ENCODE measurements at regions not wholly inside any gene's neighbourhood (a gene's known extent, or its start where the extent isn't known, plus 50 kb on each side); places are given as distances from the start of the nearest gene placed in this dataset.

DNA sequence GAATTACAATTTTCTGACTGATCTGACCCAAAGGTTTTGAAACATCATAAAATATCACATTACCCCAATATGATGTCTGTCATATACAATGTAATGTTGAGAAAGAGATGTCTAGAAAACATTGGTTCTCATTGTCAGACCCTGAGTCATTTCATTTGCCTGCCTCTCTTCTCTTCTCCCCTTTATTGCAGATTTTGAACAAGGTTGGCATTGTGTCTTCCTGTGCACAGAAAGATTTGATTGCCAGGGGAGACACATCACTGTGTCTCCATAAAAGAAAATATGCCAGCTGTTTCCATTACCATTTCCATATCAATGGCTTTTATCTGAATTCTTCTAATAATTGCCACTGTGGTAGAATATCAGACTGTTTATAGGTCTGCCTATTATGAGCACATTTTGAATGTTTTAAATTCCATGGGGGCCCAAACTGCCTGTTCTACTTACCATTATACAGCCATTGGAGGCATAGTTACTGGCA is 65.6 kb downstream of the IFI44 start:
- DNase-seq, result no peak
- intact Hi-C loops (cut with micrococcal nuclease), result no loop called here
- Mint-ChIP-seq H3K36me3 (no peaks in the 10 kb centered on the region), H3K4me1 (ENCODE audit: low read depth) (no peaks in the 10 kb centered on the region), H3K4me3 (no peak overlapping the region), H3K27ac (no peak overlapping the region), H3K9me3 (no peaks in the 10 kb centered on the region), H3K27me3 (no peaks in the 10 kb centered on the region)
- ChIA-PET POLR2A (no interaction called here), CTCF (interaction anchor here (1.7 kb wide), 1 partner anchor 98 kb away, joined by 4 read pairs; no protein-coding TSS in a partner anchor)

DNA sequence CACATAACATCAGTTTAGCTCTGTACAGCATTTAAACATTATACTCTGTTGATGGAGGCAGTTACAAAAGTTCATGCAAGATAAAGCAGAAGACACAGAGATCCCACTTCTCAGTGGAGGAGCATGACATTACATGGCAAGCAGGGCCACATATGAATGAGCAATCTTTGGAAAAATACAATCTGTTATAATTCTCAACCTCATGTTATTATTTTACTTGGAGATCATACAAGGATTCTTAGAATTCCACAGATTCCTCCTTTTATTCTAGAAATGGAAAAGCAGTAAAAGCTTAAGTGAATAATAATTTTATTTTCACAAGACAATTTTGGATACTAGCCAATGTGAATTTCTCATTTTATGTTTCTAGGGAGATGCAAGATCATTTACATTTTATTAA is 66.6 kb downstream of the IFI44 start:
- Mint-ChIP-seq H3K4me1 (ENCODE audit: low read depth) (no peaks in the 10 kb centered on the region), H3K4me3 (no peak overlapping the region), H3K36me3 (no peaks in the 10 kb centered on the region), H3K27me3 (no peaks in the 10 kb centered on the region), H3K27ac (no peak overlapping the region), H3K9me3 (no peaks in the 10 kb centered on the region)
- ChIA-PET CTCF (interaction anchor here (1.7 kb wide), 1 partner anchor 99 kb away, joined by 4 read pairs; no protein-coding TSS in a partner anchor), POLR2A (no interaction called here)
- intact Hi-C loops (cut with micrococcal nuclease), result no loop called here
- DNase-seq, result no peak

DNA sequence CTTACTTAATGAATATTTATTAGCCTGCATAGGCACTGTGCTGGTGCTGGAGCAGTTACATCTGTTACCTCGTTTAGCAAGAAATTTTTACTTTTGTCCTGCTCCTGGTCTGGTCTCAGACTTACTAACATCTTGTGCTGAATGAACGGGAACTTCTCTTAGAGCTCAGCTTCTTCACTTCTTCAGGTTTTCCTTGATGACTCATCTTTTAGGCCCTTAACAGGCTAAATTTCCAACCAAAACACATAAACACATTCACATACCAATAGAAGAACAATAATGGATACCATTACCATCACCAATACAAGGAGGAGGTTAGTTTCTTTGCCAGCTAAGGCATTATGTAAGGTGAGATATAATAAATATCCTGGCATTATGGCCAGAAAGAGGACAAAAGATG is 68.9 kb downstream of the IFI44 start:
- intact Hi-C loops (cut with micrococcal nuclease), result no loop called here
- H3K36me3 Mint-ChIP-seq, result no peaks in the 10 kb centered on the region
- no peak for DNase-seq
- peaks cover 4% of the 10 kb centered on the region for H3K27me3 Mint-ChIP-seq
- H3K4me1 Mint-ChIP-seq (ENCODE audit: low read depth), result no peaks in the 10 kb centered on the region
- ChIA-PET CTCF (no interaction called here), POLR2A (no interaction called here)
- no peak overlapping the region for H3K4me3 Mint-ChIP-seq
- no peak overlapping the region for H3K27ac Mint-ChIP-seq
- no peaks in the 10 kb centered on the region for H3K9me3 Mint-ChIP-seq

DNA sequence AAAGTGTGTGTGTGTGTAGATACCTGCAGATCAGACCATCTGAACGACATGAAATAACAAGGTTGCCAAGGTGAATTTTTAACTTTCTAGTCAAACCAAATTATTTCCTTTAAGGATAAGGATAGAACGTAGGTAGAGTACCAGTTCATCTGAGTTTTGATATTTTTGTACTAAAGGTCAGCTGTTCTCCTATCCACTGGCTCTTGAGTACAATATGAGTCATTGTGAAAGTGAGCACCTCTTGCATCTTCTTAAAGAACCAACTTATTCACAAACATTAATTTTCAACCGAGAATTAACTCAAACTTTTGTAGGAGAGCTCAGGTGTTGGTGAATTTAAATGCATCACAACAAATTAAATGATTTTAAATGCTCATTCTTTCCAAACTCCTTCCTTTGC is 71.5 kb downstream of the IFI44 start:
- CTCF ChIA-PET, result no interaction called here
- intact Hi-C loops (cut with micrococcal nuclease), result no loop called here
- Mint-ChIP-seq H3K4me3 (no peak overlapping the region), H3K9me3 (no peaks in the 10 kb centered on the region), H3K27ac (no peak overlapping the region), H3K27me3 (peaks cover 4% of the 10 kb centered on the region), H3K36me3 (no peaks in the 10 kb centered on the region), H3K4me1 (ENCODE audit: low read depth) (no peaks in the 10 kb centered on the region)
- no peak for DNase-seq
- POLR2A ChIA-PET, result no interaction called here

DNA sequence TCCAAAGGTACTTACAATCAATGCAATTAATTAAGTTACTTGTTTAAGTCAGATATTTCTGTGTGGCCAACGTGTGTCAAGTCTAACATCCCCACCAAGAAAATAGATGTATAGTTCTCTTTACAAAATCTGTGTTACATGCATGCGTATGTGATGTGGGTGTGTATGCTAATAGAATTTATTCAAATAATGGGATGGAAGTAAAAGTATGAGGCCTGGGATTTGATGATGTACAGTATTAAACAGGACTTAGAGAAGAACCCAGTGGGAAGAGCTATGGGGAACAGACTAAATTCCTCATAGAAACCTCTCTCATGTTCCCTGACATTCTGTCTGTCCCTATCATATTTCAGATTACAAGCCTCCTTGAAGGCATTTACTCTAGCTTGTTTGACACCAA is 72.5 kb downstream of the IFI44 start:
- Mint-ChIP-seq H3K4me1 (ENCODE audit: low read depth) (no peaks in the 10 kb centered on the region), H3K9me3 (no peaks in the 10 kb centered on the region), H3K27me3 (peaks cover 4% of the 10 kb centered on the region), H3K4me3 (no peak overlapping the region), H3K36me3 (no peaks in the 10 kb centered on the region), H3K27ac (no peak overlapping the region)
- CTCF ChIA-PET, result no interaction called here
- intact Hi-C loops (cut with micrococcal nuclease), result no loop called here
- POLR2A ChIA-PET, result no interaction called here
- DNase-seq, result no peak

DNA sequence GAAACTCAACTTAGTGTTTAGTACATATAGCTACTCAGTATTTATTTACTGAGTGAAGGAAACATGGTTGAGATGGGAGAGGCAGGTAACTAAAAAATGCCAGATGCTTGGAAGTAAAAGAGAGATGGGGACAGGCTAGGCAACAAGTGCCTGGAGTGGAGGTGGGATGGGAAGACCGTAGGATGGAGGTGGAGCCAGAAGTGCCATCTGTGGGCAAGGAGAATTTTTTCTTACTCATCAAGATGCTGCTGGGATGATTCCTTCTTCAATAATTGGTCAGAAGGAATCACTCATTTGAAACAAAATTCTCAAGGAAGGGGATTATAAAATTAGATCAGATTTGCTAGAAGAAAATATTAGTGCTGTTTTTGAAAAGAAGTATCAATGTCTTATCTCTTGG is 72.9 kb downstream of the IFI44 start:
- no peaks in the 10 kb centered on the region for H3K36me3 Mint-ChIP-seq
- ChIA-PET CTCF (no interaction called here), POLR2A (no interaction called here)
- DNase-seq, result no peak
- intact Hi-C loops (cut with micrococcal nuclease), result no loop called here
- H3K4me3 Mint-ChIP-seq, result no peak overlapping the region
- peaks cover 4% of the 10 kb centered on the region for H3K27me3 Mint-ChIP-seq
- H3K9me3 Mint-ChIP-seq, result no peaks in the 10 kb centered on the region
- no peaks in the 10 kb centered on the region for H3K4me1 Mint-ChIP-seq (ENCODE audit: low read depth)
- H3K27ac Mint-ChIP-seq, result no peak overlapping the region

DNA sequence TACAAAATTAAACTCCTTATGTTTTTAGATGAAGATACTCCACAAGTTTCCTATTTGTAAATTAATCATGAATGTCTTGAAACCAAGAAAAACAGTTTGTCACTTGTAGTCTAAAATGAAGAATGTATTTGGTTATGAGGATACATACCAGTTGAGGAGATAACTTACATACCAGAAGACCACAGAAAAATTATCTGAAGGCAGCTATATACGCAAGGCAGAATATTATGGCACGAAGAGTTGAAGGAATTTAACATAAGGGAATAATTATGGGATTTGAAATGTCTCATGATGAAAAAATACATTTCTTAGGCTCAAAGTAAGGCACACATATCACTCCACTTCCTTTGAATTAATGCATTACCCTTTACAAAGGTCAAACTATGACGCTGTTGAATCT is 73.3 kb downstream of the IFI44 start:
- H3K27me3 Mint-ChIP-seq, result peaks cover 4% of the 10 kb centered on the region
- intact Hi-C loops (cut with micrococcal nuclease), result no loop called here
- ChIA-PET POLR2A (no interaction called here), CTCF (no interaction called here)
- H3K9me3 Mint-ChIP-seq, result no peaks in the 10 kb centered on the region
- no peaks in the 10 kb centered on the region for H3K36me3 Mint-ChIP-seq
- H3K4me3 Mint-ChIP-seq, result no peak overlapping the region
- H3K4me1 Mint-ChIP-seq (ENCODE audit: low read depth), result no peaks in the 10 kb centered on the region
- H3K27ac Mint-ChIP-seq, result no peak overlapping the region
- no peak for DNase-seq

DNA sequence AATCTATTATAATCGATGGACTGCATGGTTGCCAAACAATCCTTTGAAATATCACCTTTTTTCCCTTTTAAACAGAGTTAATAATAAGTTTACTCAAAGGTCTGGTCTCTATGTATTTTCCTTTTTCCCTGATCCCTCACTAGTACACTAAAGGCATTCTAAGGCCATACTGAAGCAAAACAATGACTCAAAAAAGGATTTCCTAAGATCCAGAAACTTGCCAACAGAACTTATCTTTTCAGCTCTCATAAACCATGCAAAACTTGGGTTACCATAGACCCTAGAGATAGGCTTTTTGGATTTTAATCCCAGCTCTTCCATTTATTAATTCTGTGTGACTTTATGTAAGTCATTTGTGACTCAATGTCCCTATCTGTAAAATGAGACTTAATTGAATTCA is 77.1 kb downstream of the IFI44 start:
- no peak overlapping the region for H3K27ac Mint-ChIP-seq
- no peaks in the 10 kb centered on the region for H3K36me3 Mint-ChIP-seq
- H3K27me3 Mint-ChIP-seq, result peaks cover 4% of the 10 kb centered on the region
- DNase-seq, result no peak
- H3K4me3 Mint-ChIP-seq, result no peak overlapping the region
- H3K9me3 Mint-ChIP-seq, result no peaks in the 10 kb centered on the region
- ChIA-PET POLR2A (no interaction called here), CTCF (interaction anchor here (0.5 kb wide), 1 partner anchor 1360 kb away, joined by 3 read pairs; no protein-coding TSS in a partner anchor)
- intact Hi-C loops (cut with micrococcal nuclease), result no loop called here
- H3K4me1 Mint-ChIP-seq (ENCODE audit: low read depth), result no peaks in the 10 kb centered on the region

DNA sequence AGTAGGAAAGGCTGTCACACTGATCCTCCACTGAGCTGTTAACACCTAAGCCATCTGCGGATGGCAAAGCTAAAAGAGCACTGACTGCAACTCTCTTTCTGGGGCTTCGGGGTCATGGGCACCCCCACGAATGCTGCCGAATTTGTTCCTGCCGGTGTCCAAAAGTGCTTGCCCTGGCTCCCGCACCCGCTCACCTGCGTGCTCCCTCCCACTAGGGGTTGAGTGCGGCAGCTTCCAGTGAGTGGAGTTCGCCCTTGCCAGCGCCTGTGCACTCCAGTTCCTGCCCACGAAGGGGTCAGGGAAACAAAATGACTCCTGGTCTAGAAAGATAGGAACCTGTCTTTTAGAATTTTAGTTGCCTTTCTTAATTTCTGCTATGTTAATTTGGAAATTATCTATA is 78.7 kb downstream of the IFI44 start:
- intact Hi-C loops (cut with micrococcal nuclease), result no loop called here

DNA sequence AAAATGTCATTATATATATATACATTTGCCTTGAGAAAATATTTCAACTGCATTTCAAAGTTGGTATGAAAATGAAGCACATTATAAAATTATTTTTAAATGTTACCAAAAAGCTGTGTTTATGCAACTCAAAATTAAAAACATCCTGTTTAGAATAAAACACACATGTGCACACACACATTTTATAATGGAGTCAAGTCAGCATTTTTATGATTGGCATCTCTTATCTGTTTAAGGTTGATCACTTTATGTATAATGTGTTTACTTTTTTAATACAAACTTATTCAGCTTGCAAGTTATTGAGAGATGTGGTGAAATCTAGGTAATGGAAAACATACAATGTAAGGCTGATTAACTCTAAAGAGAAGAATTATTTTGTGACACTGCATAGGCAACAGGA is 80.4 kb downstream of the IFI44 start:
- intact Hi-C loops (cut with micrococcal nuclease), result no loop called here
- Mint-ChIP-seq H3K4me1 (ENCODE audit: low read depth) (no peaks in the 10 kb centered on the region), H3K9me3 (no peaks in the 10 kb centered on the region), H3K27ac (no peak overlapping the region), H3K27me3 (no peaks in the 10 kb centered on the region), H3K36me3 (no peaks in the 10 kb centered on the region), H3K4me3 (no peak overlapping the region)
- DNase-seq, result no peak
- ChIA-PET POLR2A (no interaction called here), CTCF (no interaction called here)

More for the DNA sequence above, 78.7 kb downstream of the IFI44 start:
- H3K4me3 Mint-ChIP-seq, result no peak overlapping the region
- no peaks in the 10 kb centered on the region for H3K27me3 Mint-ChIP-seq
- H3K4me1 Mint-ChIP-seq (ENCODE audit: low read depth), result no peaks in the 10 kb centered on the region
- POLR2A ChIA-PET, result no interaction called here
- CTCF ChIA-PET, result no interaction called here
- H3K27ac Mint-ChIP-seq, result no peak overlapping the region
- no peak for DNase-seq
- no peaks in the 10 kb centered on the region for H3K9me3 Mint-ChIP-seq
- no peaks in the 10 kb centered on the region for H3K36me3 Mint-ChIP-seq

DNA sequence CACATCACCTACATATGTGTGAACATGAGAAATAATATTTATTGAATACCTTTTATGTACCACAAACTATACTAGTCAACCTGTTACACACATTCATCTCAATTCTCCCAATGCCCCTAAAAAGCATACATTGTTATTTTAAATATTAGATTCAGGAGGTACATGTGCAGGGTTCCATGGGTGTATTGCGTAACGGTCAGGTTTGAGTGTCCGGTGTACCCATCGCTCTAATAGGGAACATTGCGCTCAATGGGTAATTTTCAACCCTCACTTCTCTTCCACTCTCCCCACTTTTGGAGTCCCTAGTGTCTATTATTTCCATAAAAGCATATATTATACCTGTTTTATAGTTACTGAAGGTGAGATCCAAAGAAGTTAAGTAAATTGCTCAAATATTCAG is 82.0 kb downstream of the IFI44 start:
- Mint-ChIP-seq H3K27me3 (no peaks in the 10 kb centered on the region), H3K4me3 (no peak overlapping the region), H3K36me3 (no peaks in the 10 kb centered on the region), H3K9me3 (no peaks in the 10 kb centered on the region), H3K27ac (no peak overlapping the region), H3K4me1 (ENCODE audit: low read depth) (no peaks in the 10 kb centered on the region)
- intact Hi-C loops (cut with micrococcal nuclease), result no loop called here
- ChIA-PET POLR2A (no interaction called here), CTCF (no interaction called here)
- DNase-seq, result no peak

DNA sequence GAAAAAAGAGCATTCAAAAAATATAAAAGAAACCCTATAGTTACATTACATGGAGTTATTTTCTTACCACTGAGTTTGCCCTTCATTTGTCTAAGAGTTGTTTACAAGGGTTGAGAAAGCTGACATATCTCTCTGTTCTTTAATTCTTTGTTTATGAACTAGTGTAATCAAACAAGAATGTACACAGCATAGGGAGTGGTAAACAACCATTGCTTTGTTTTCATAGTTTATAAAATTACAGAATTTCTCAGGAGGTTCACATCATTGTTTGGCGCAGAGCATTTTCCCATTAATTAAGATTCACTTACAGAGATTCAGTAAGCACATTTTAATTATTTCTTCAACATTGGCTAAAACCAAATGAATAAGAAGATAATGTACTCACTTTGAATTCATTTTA is 87.6 kb downstream of the IFI44 start:
- H3K4me1 Mint-ChIP-seq (ENCODE audit: low read depth), result no peaks in the 10 kb centered on the region
- intact Hi-C loops (cut with micrococcal nuclease), result no loop called here
- peaks cover 2% of the 10 kb centered on the region for H3K27me3 Mint-ChIP-seq
- ChIA-PET POLR2A (no interaction called here), CTCF (no interaction called here)
- no peak overlapping the region for H3K27ac Mint-ChIP-seq
- H3K9me3 Mint-ChIP-seq, result peaks cover 10% of the 10 kb centered on the region
- DNase-seq, result no peak
- H3K36me3 Mint-ChIP-seq, result no peaks in the 10 kb centered on the region
- H3K4me3 Mint-ChIP-seq, result no peak overlapping the region

DNA sequence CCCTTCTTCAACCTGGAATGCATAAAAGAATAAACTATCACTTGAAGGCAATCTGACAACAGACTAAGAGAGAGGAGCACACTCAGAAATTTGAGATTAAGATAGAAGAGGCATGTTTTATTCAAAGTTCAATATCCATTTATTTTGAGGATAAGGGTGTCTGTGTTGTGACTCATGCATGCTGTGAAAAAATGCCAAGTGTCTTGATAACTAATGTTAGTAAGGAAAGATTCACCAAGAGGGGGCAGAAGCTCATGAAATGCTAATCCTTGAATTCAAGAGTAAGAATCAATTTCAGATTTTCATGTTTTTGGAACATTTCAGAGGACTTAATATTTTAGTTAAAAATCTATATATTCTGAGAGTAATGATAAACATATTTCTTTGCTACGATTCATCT is 94.0 kb downstream of the IFI44 start:
- CTCF ChIA-PET, result no interaction called here
- H3K27ac Mint-ChIP-seq, result no peak overlapping the region
- POLR2A ChIA-PET, result no interaction called here
- H3K4me3 Mint-ChIP-seq, result no peak overlapping the region
- intact Hi-C loops (cut with micrococcal nuclease), result no loop called here
- H3K36me3 Mint-ChIP-seq, result no peaks in the 10 kb centered on the region
- no peak for DNase-seq
- peaks cover 6% of the 10 kb centered on the region for H3K9me3 Mint-ChIP-seq
- H3K27me3 Mint-ChIP-seq, result no peaks in the 10 kb centered on the region
- H3K4me1 Mint-ChIP-seq (ENCODE audit: low read depth), result no peaks in the 10 kb centered on the region

DNA sequence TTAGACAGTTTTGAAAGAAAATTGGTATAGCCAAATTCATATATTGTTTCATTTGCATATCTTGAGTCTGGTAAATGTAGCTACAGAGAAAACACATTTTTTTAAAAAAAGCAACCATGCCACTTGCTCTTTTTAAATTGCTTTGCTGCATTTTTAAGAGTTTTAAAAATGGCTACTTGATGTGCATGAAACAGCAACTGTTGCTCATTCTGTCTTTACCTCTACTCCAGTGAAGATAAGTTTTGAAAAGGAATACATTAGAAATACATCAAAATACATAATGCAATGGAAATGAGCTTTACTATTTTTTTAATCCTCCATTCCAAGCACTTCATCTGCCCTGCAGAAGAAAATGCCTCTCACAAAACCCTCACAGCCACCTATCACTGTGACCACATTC is 95.5 kb downstream of the IFI44 start:
- ChIA-PET POLR2A (no interaction called here), CTCF (no interaction called here)
- intact Hi-C loops (cut with micrococcal nuclease), result no loop called here
- DNase-seq, result no peak
- H3K36me3 Mint-ChIP-seq, result no peaks in the 10 kb centered on the region
- H3K4me3 Mint-ChIP-seq, result no peak overlapping the region
- H3K27ac Mint-ChIP-seq, result no peak overlapping the region
- H3K27me3 Mint-ChIP-seq, result no peaks in the 10 kb centered on the region
- no peaks in the 10 kb centered on the region for H3K4me1 Mint-ChIP-seq (ENCODE audit: low read depth)
- no peaks in the 10 kb centered on the region for H3K9me3 Mint-ChIP-seq

Measured in activated CD4-positive, alpha-beta memory T cell treated with anti-CD3 and anti-CD28 coated beads for 36 hours (primary cell).